GM18873 (cell line): ENCODE measurements at regions not wholly inside any gene's neighbourhood (a gene's known extent, or its start where the extent isn't known, plus 50 kb on each side); places are given as distances from the start of the nearest gene placed in this dataset.
"Not testable (repeated sequence)": the region's sequence is repeated elsewhere in the genome, so short reads cannot be mapped to it uniquely, and the experiment has no call there.

Experiments
- ATAC-seq: cut with Tn5 transposase; IDR thresholded peaks from one replicate; pipeline ENCODE4 v1.9.1; 2021; ENCODE audit warnings: mild to moderate bottlenecking, moderate library complexity, moderate number of reproducible peaks; ENCODE audit not compliant: unreplicated experiment, low FRiP score

DNA sequence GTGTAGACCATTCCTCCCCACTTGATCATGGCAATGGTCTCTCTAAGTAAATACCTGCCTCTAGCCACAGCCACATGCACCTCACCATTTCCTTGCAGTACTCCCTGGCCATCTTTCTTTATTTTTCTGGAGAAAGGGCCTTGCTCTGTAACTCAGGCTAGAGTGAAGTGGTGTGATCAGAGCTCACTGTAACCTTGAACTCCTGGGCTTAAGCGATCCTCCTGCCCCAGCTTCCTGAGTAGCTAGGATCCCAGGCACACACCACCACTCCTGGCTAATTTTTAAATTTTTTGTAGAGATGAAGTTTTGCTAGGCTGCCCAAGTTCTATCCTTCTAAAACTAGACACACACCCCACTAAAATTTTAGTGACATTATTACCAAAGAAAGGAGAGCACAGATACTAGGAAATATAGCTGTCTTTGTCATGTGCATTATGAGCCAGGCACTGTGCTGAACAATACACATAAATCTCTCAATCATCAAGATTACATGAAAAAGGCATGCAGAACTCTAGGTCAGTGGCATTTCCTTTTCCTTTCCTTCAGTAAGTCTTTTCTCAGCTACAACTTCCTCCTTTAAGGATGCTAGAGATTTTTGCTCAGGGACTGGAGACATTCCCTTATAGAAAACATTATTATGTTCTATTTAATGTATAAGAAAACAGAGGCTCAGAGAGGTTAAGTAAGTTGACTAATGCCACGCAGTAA is 95.0 kb upstream of the SERBP1 start:
- ATAC-seq = no peak

DNA sequence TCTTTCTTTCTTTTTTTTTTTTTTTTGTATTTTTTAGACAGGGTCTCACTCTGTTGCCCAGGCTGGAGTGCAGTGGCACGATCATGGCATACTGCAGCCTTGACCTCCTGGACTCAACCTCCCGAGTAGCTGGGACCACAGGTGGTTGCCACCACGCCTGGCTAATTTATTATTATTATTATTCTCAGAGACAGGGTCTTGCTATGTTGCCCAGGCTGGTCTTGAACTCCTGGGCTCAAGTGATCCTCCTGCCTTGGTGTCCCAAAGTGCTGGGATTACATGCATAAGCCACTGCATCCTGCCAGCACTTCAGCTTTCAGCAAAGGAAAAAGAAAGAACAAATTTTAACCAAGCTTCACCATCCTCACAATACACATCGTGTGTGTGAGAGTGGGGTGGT is 97.9 kb upstream of the SERBP1 start:
- ATAC-seq = no peak

DNA sequence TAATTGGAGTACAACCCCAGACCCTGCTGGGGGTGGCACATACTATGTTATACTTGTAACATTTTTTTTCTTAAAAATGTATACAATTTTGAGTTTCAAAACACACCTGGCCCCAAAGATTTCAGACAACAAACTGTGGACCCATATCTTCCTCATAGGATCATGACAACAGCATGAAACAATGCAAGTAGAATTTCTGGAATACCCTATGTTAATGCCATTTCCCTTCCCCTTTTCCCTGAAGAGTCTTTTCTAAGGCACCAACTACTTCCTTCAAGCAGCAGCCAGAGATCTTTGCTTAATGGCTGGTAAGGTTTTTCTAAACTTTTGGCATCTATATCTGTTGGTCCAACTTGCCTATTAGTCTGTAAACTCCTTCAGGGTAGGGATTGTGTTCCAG is 99.9 kb upstream of the SERBP1 start:
- ATAC-seq = no peak

DNA sequence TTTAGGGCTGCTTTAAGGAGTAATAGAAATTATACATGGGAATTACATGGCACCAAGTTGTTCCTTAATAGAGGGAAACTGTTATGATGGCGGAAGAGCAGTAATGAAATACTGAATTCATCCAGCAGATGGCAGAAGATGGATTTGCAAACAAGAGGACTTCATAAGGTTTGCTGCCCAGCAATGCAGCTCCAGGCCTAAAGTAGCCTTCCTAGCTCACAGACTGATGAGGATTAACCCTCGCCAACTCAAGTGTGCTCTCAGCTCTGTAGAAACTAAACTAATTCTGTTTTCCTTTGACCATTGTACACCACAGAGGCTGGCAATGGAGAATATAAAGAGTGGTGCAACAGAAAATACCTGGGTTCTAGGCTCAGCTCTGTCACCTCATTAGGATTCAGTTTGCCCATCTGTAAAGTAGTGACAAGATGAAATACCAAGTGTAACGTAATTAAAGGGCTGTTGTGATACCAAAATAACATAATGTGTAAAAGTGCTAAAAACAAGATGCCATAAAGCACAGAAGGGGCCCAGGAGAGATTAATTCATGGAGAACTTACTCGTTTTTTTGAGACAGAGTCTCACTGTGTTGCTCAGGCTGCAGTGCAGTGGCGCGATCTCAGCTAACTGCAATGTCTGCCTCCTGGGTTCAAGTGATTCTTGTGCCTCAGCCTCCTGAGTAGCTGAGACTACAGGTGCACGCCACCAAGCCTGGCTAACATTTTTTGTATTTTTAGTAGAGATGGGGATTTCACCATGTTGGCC is 102.4 kb upstream of the SERBP1 start:
- ATAC-seq = no peak

DNA sequence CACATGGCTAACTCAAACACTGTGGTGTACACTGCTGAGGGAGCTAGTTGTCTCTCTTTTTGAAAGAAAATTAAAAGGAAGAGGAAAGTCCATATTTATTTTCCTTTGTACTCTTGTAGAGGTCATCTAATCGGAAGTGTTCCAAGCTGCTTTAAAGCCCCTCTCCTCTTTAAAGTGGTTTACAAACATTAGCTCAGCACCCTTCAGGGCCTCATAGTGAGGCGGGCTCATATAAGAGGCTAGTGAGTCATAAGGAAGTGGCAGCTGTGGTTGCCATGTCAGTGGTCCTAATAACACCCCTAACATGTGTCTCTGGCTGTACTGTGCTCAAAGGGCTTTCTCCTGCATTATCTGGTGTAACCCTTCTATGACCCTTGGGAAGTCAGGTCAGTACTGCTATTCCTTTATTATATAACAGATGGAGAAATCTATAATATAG is 104.4 kb upstream of the SERBP1 start:
- ATAC-seq = no peak

DNA sequence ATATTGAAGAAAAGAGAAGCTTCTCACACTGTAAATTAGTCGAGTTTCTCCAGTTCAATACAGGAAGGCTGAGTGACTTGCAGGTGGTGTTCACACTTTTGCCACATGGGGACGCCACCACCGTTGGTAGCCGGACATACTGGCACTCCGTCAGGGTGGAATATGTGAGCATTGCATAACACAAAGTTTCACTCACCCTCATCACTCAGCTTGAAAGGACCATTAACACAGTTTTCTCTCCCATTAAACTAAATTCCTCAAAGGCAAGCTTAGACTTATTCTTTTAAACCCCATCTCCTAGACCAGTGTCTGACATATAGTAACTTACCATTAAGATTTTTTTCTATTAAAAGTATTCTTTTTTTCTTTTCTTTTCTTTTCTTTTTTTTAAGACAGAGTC is 105.3 kb upstream of the SERBP1 start:
- peak; percentile 76 for ATAC-seq

DNA sequence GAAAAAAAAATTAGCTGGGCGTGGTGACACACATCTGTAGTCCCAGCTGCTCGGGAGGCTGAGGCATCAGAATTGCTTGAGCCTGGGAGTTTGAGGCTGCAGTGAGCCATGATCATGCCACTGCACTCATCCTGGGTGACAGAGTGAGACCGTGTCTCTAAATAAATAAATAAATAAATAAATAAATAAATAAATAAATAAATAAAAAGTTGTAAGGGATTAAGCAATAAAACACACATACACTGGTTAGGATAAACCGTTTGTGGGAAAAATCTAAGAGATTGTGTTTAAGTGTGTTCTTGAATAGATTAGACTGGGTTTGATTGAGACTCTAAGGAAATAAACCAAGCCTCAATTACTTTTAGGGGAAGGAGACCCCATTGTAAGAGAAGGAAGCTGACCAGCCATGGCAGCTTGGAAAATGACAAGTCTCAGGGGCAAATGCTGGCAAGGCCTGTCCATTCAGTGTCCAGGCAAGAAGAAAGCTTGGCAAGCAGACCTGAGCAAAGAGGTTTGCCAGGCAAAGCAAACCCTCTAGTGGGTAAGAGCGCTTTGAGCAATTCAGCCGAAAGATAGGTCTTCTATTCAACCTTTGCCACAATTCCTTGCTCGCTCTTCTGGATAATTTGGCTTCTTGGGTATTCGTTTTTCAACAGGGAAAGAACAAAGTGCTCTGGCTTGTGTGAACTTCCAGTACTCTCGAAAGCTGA is 106.9 kb upstream of the SERBP1 start:
- no peak for ATAC-seq

DNA sequence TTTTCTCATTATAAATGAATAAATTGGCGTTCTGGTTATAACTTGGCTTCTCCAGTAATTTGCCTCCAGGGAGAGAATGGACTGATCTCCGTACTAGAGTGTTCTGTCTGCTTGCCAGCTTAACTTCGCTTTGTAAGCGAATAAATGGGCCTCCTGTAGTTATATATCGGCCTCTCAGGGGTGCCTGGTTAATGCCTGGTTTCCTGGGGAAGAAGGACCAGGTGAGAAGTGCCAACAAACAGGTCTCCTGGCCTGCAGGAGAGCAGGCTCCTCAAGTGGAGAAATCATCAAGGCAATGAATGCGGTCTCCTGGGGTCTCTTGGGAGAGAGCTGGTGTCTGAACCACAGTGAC is 107.4 kb upstream of the SERBP1 start:
- ATAC-seq = no peak

DNA sequence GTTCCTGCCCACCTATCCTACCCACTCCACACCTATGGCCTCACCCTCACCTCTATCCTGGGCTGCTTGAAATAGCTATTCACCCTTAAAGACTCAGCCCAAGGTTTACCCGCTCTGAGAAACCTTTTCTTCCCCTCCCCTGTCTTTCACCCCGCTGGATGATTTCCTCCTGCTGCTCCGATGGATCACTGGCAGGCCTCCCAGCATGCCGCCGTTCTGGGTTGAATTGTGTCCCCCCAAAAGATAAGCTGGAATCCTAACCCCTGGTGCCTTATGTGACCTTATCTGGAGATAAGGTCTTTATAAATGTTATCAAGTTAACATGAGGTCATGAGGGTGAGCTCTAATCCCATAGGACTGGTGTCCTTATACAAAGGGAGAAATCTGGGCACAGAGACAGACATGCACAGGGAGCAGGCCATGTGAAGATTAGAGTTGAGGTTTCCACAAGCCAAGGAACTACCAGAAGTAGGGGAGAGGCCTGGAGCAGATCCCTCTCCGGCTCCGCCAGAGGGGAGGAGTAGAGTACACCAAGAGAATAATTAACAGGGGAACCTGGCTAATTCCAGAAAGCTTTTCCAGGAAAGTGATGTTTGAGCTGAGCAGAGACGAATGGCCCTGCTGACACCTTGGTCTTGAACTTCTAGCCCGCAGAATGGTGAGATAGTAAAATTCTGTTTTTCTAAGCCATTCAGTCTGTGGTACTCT is 110.0 kb upstream of the SERBP1 start:
- no peak for ATAC-seq

DNA sequence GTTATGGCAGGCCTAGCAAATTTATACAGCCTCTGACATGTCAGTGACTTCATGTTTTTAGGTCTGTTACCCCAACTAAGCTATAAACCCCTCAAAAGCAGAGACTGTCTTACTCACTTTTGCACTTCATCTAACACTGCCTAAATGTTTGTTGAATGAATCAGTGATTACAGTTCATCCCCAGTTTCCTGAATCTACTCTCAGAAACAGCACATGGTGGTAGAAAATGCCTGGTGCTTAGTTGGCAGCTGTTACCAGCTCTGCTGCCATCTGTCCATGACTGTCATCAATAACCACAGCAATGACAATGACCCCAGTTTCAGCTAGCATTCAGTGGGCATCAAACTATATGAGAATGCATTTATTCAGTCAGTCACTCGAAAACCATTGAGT is 110.5 kb upstream of the SERBP1 start:
- no peak for ATAC-seq

DNA sequence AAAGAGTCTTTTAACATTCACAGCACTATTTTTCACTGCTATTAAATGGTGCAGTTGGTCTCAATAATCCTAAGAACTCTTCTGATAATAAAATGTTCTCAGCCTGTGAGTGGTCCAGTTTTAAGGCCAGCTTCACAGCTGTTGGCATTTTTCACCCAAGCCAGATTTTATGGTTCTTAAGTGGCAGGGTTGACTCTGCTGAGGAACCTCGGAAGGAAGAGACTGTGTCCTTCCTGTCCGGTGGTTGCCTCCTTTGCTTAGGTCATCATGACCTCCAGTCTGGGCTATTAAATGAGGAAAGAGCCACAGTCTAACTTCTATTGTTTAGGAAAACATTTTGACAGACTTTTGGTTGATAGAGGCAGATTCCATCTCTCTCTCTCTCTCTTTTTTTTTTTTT is 112.5 kb upstream of the SERBP1 start:
- ATAC-seq = no peak

DNA sequence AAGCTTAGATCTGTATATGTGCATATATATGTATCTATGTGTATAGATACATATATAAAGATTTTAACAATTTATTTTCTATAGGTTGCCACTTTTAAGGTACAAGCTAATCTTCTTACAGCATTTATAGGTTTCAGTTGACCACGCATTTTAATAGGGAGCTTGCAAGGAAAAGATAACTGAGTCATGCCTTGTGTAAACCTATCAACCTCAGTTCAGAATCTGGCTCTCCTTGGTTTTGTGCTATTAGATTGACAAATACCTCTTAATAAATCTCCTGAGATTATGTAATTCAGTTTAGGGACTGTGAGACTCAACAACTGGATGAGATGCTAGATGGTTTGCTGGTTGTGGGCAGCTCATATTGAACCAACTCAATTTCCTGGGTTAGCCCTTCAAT is 114.7 kb upstream of the SERBP1 start:
- ATAC-seq = no peak

DNA sequence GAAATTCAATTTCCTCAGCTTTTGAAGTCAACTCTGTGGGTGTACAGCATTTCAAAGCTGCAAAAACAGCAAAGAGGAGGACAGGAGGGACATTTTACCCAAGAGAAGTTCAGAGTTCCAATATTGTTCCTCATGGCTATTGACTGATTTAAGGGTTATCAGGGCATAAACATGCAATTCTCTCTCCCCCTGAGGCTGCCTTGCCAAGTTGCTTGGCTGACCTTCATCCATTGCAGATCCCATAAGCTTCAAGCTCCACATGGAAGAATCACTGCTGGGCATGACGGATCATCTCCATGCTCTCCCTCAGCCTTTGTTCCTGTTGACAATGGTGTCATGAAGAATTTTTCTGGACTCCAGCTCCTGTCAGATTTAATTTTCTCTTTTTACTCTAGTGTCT is 115.2 kb upstream of the SERBP1 start:
- no peak for ATAC-seq

DNA sequence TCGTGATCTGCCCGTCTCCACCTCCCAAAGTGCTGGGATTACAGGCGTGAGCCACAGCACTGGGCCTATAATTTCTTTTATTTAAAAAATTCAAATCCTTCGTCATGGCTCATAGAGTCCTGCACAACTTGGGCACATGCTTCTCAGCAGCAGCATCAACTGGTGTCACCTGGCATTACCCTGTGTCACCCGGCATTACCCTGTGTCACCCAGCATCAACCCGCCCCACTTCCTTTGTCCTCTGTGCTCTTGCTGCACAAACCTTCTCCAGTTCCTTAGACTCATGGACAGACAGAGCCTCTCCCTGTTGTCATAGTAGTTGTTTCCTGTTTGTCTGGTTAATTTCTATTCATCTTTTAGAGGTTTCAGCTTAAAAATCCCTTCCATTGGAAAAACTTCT is 121.2 kb upstream of the SERBP1 start:
- no peak for ATAC-seq

DNA sequence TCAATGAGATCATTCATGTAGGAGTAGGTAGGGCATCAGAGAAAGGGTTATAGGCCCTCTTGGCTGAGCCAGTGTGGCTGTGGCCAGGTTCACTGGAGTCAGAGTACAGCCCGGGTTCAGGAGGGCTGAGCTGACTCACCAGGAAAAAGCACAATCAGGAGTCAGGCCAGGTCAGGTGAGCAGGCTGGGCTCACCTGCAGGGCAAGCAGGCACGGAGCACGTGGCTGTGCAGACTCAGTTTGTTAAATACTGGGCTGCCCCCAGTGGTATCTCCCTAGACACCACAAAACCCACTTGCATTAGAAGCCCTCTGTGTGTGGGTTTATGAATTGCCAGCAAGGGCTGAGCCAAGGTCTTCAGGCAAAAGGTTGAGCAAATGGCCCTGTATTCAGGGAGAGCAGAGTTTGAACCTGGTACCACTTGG is 122.1 kb upstream of the SERBP1 start:
- ATAC-seq = no peak

DNA sequence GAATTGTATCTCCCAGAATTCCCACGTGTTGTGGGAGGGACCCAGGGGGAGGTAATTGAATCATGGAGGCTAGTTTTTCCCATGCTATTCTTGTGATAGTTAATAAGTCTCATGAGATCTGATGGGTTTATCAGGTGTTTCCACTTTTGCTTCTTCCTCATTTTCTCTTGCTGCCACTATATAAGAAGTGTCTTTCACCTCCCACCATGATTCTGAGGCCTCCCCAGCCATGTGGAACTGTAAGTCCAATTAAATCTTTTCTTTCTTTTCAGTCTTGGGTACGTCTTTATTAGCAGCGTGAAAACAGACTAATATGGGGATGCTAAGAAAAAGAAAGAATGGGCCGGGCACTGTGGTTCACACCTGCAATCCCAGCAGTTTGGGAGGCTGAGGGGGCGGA is 124.0 kb upstream of the SERBP1 start:
- ATAC-seq = not testable (repeated sequence)

DNA sequence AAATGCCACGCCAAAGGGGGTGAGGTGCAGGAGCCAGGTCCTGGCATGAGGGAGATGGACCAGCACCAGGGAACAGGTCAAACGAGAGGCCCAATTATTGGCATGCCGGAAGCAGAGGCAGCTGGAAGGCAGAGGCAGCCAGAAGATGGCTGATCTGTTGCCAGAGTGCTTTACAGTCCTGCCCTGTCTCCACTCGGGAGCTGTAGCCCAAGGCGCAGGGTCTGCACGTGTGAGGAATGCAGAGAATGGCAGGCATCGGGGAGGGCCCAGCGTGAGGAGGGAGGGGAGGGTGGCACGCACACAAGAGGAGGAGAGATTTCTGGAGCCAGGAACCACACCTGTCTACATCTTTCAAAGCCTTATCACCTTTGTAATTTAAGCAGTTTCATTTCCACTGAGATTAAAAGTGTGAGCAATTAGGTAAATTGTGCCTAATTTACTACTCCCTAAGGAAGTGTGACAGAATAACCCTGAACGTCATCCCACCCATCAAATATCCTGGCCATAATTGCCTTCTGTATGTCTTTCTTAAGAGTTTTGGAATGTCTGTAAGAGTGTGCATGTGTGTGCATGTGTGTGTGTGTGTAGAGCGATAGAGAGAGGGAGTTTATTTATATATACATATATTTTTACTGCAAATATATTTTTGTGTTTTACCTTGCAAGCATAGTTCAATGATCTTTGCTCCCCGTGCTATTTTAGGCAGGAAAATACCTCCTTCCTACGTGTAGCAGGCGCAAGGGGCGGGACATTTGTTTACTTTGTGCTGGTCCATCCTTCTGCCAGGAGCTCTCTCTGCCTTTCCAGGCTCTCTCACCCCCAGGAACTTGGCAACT is 125.5 kb upstream of the SERBP1 start:
- ATAC-seq = no peak

DNA sequence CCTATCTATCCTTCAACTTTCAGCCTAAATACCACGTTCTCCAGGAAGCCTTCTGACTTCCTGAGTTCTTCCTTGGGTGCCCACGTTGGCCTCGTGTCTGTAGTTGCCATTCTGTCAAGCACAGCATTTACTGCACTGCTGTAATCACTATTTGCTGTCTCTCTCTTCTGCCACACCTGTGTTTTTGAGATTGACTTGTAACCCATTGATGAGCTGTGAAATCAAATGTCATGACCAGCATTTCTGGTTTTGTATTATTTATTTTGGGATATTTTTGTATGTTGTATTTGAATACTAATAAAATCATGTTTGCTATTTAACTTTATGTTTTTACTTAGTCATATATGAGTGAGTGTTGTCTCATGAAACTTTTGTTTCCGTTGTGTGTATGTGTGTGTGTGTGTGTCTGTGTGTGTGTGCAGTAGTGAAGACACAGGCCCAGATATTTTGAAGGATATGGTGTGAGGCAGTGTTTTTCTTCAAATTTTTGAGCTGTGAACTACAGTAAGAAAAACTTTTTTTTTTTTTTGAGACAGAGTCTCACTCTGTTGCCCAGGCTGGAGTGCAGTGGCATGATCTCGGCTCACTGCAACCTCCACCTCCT is 126.2 kb upstream of the SERBP1 start:
- no peak for ATAC-seq

DNA sequence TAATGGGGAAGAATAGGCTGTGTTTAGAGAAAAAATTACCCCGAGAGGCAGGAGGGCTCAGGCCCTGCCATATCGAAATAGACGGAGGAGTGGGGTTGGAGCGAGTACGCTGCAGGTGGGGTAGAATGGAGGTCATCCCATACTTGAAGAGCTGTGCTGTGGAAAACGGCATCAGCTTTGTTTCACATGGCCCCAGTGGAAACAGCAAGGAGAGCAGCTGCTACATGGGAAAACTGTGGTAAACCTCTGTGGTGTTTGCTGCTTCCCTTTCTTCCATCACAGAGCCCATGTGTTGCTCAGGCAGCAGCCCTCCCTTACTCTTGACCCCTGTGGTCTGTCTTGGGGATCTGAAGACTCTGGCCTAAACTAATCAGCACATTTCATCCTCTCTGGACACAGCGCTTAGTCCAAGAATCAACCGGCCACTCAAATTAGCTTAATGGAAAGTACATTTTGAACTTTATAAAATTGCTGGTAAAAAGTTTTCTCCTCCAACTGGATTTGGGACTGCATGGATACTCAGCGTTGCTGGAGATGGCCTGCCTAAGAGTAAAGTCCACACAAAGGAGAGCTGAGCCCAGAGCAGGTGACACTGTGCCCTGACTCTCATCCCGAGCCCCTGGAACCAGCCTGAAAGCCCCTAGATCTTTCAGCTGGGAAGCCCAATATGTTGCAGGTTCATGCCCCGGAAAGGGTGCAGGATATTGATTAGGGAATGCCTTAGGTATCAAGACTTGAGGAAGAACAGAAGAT is 127.1 kb upstream of the GADD45A start:
- no peak for ATAC-seq
